ENCODE measurements at regions not wholly inside any gene's neighbourhood (a gene's known extent, or its start where the extent isn't known, plus 50 kb on each side); places are given as distances from the start of the nearest gene placed in this dataset.

GRCh38 chr13:74476365-74476764 lies 342.2 kb upstream of the KLF12 start (continued):
- TF ChIP-seq RORB (CRISPR knock-in tag; IDR thresholded peaks at IDR 0.05), result no peak
- TF ChIP-seq ZMAT4 (CRISPR knock-in tag; IDR thresholded peaks at IDR 0.05), result no peak
- TF ChIP-seq ZNF317 (CRISPR knock-in tag; IDR thresholded peaks at IDR 0.05; ENCODE audit: borderline replicate concordance, low read depth), result no peak
- no peak for TF ChIP-seq NR2C2 (CRISPR knock-in tag; IDR thresholded peaks at IDR 0.05)
- no peak for TF ChIP-seq SMAD3 (CRISPR knock-in tag; IDR thresholded peaks at IDR 0.05; ENCODE audit: borderline replicate concordance)

GRCh38 chr13:74466864-74467263 lies 332.7 kb upstream of the KLF12 start:
- ChIA-PET POLR2A (interaction anchor here (0.6 kb wide), 1 partner anchor 343 kb away, joined by 3 read pairs; no protein-coding TSS in a partner anchor), CTCF (no interaction called here)
- Mint-ChIP-seq H3K4me3 (no peak overlapping the region), H3K9me3 (no peaks in the 10 kb centered on the region), H3K27me3 (ENCODE audit: low read depth) (no peaks in the 10 kb centered on the region), H3K36me3 (no peaks in the 10 kb centered on the region), H3K4me1 (peaks cover 36% of the 10 kb centered on the region), H3K27ac (0 out of 2 replicates have a peak overlapping the region, but pooled peaks have one; percentile 25)
- DNase-seq (ENCODE audit: low spot score), result no peak
- TF ChIP-seq ZNF281 (CRISPR knock-in tag; IDR thresholded peaks at IDR 0.05) (no peak), CTCF (IDR thresholded peaks at IDR 0.05) (no peak), GTF2I (CRISPR knock-in tag; conservative IDR thresholded peaks at IDR 0.05) (no peak), ETV6 (CRISPR knock-in tag; IDR thresholded peaks at IDR 0.05) (no peak), MXD4 (CRISPR knock-in tag; IDR thresholded peaks at IDR 0.05; ENCODE audit: borderline replicate concordance) (no peak), SP1 (CRISPR knock-in tag; conservative IDR thresholded peaks at IDR 0.05) (no peak), TP53 (CRISPR knock-in tag; IDR thresholded peaks at IDR 0.05) (no peak), AFF4 (CRISPR knock-in tag; IDR thresholded peaks at IDR 0.05; ENCODE audit: borderline replicate concordance) (no peak), NFYB (CRISPR knock-in tag; conservative IDR thresholded peaks at IDR 0.05; ENCODE audit: low read depth) (no peak), MYBL2 (CRISPR knock-in tag; IDR thresholded peaks at IDR 0.05) (no peak), FOXJ3 (CRISPR knock-in tag; IDR thresholded peaks at IDR 0.05; ENCODE audit: borderline replicate concordance) (no peak), JUN (CRISPR knock-in tag; IDR thresholded peaks at IDR 0.05) (no peak), EMX1 (CRISPR knock-in tag; IDR thresholded peaks at IDR 0.05) (no peak), STAT6 (CRISPR knock-in tag; conservative IDR thresholded peaks at IDR 0.05; ENCODE audit: low read depth) (no peak), ZNF121 (CRISPR knock-in tag; IDR thresholded peaks at IDR 0.05) (no peak)
- ATAC-seq, result no peak

Data from WTC11 (cell line).